ENCODE measurements at regions not wholly inside any gene's neighbourhood (a gene's known extent, or its start where the extent isn't known, plus 50 kb on each side); places are given as distances from the start of the nearest gene placed in this dataset.
"Not testable (repeated sequence)": the region's sequence is repeated elsewhere in the genome, so short reads cannot be mapped to it uniquely, and the experiment has no call there.

DNA sequence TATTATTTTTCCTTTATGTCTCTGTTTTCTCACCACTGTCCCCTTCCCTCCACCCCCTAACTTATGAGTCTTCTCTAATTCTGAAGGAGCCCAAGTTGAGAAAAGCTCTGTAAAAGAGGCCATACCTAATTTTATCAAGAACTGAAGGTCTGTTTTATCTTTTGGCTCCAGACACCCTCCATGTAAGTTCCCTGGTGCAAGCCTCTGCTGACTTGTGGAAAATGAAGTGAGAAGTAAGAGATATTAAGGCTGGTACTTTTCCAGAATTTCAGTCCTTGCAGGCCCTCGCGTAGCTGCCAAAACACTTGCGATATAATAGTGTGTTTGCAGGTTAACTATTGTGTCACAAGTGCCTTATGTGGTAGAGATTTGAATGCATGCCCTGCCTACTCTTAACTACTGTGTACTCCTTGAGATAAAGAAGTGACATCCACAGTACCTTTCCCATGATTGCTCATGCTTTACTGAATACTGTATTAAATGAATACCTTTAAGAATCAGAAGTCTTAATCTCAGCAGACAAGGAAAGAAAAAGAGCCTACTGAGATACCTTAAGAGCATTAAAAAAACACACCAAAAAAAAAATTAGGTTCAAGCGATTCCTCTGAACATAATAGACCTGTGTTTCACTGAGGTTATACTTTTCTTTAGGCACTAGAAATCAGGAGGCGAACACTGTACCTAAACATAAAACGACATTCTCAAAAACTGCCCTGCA is 143.6 kb upstream of the ZNF184 start:
- no peak for DNase-seq

GRCh38 chr6:27611451-27611850 is 138.5 kb upstream of the ZNF184 start:
- DNase-seq, result no peak

- peak; percentile 68 for DNase-seq
These were observed 136.3 kb upstream of the ZNF184 start for GRCh38 chr6:27608916-27609883.

- DNase-seq, result peak; percentile 83
These were observed 132.8 kb upstream of the ZNF184 start for GRCh38 chr6:27605401-27606342.

DNA sequence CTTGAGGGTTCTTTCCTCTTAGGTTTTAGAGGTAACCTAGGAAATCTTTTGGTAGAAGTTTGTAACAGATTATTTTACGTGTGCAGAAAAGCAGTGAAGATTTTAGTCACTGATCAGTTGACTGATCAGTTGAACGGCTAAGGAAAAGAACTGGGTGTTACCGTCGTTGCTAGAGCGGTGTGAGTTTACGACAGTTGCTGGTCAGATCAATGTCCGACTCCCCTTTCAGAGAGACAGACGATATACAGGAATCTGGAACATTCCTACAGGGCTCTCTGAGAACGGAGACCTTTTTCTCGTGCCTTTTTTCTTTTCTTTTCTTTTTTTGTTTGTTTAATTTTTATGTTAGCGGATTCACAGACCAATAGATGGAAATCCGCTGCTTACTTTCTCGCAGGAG is 132.1 kb upstream of the ZNF184 start:
- peak; percentile 42 for DNase-seq

GRCh38 chr6:27601668-27602254 is 128.9 kb upstream of the ZNF184 start:
- peak; percentile 42 for DNase-seq

GRCh38 chr6:27599859-27600532 is 127.1 kb upstream of the ZNF184 start:
- DNase-seq, result peak; percentile 54

GRCh38 chr6:27597031-27597567 is 124.2 kb upstream of the ZNF184 start:
- DNase-seq, result not testable (repeated sequence)

GRCh38 chr6:27593861-27594260 is 121.0 kb upstream of the ZNF184 start:
- no peak for DNase-seq

DNA sequence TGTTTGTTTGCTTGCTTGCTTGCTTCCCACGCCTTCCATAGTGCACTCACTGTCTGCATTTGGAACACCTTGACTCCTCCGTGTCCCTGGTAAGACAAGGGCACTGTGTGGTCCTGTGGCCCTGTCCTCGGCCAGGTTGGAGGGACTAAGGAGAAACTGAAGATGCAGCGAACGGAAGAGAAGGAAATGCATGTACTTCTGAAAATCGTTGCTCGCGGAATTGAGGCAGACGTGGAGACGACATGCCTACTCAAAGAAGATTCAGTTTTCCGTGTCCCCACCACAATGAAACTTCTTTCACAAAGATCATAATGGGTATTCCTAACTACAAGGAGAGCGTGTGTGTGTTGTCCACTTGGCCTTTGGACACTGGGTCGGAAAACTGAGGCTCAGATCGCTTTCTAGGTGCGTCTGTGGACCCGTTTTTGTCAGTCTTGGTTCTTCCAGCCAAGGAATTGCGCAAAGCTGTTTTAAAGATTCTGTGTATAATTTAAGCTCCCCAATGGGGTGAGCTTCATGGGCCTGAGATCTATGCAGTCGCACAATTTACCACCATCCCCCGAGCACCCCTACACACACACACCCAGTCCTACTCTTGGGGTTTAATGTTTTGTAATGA is 120.4 kb upstream of the ZNF184 start:
- no peak for DNase-seq

DNA sequence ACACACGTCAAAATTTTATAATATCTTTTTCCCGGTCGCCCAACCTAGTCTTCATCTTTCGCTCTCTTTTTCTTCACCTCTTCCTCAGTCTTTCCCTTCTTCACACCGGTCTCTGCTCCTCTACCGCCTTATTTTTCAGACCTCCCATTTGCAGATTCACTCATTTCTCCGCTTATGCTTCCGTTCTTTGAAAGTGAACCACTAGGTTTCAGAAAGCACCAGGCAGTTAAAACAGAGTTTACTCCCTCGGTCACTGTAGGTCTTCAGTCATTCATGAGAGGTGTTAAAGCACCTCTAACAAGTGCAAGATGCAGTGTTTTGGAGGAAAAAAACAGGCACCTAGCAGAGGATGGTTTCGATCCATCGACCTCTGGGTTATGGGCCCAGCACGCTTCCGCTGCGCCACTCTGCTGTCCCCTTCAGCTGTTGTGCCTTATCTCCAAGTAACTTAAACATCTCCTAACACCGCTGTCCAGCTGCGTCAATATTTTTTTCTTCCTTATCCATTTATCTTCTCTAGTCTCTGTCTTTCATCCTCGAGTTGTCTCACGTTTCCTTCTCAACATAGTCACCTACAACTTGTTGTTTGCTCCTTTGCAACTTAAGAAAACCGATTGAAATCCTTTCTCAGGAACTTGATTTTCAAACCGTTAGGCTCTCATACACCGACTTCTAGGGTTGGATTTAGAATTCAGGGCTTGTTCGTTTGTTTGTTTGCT is 119.7 kb upstream of the ZNF184 start:
- peak; percentile 90 for DNase-seq

DNA sequence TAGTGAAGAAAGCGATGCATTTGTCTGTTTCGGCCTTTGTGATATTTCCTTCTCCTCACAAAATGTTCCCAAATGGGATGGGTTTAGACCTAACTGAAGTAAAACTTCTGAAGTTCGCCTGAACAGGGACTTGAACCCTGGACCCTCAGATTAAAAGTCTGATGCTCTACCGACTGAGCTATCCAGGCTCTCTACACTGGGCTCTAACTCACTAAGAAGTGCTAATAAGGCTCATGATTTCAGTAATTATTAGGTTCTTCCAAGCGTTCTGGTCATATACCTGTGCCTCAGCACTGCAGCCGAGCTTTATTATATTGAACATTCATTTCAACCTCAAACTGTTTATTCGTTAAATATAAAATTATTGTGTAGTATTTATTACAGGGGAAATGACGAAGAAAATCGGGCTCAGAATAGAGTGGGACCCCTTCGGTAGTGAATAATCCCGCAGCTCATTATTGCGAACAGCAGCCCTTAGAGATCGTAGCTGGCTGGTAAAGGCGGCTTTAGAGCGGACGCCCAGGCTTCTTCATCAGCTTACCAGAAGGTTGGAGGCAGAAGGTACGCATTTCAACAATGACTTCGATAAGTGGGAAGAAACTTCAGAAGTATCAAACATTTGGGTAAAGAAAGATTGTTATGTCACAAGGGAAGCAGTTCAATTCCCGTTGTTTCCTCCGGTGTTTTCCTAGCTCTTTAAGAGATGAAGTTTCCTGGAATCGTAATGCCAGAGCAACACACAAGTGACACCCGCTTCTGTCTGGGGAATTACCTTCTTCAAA is 119.0 kb upstream of the ZNF184 start:
- DNase-seq, result peak; percentile 77

- DNase-seq, result not testable (repeated sequence)
These were observed 112.4 kb upstream of the ZNF184 start for GRCh38 chr6:27585316-27585715.

DNA sequence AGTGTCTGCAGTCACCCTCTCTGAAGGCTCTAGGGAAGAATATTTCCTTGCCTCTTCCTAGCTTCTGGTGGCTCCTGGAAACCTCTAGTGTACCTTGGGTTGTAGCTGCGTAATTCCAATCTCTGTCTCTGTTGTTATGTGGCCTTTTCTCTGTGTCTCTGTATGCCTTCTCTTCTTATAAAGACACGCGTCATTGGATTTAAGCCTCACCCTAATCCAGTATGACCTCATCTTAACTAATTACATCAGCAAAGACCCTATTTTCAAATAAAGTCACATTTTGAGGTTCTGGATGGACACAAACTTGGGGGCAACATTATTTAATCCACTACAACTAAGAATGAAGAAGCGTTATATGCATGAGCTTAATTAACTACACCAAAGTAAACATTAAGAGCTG is 111.4 kb upstream of the ZNF184 start:
- no peak for DNase-seq

GRCh38 chr6:27582928-27583725 is 110.2 kb upstream of the ZNF184 start:
- peak; percentile 90 for DNase-seq

DNA sequence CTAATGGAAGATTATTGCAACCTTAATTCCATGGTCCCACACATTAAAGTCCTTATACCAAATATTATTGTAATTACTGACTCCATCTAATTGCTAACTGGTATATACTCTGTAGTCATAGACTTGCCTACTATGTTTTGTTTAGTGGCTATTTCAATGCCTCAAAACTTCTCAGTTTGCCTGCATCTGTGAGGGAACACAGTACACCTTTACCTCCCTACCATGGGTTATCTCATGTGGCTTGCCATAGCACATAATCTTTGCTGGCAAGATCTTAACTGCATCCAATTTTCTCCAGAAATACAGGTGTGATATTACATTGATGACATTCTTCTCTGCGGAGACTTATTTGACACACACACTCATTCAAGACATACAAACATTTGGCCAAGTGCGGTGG is 107.1 kb upstream of the ZNF184 start:
- no peak for DNase-seq

DNA sequence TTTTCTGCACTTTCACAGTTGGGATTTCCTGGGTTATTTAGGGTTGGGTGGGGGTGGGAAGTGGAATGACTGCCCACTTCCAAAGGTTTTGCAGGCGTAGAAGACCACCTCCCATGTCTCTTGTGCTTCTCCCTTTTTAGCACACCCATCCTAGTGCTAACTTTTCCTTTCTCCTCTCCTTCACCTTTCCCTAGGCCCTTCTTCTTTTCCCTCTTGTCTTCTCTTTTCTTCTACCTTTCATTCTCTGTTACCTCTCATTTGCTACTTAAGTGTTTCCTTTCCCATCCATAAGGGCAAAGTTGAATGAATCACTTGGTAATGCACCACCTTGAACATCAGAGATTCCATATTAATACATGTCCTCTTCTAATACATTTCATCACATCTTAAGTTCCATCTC is 105.0 kb upstream of the ZNF184 start:
- DNase-seq, result no peak

- DNase-seq, result peak; percentile 66
These were observed 102.9 kb upstream of the ZNF184 start for GRCh38 chr6:27575594-27576361.
